Right lobe of liver (tissue), 6 donors: ENCODE measurements at regions not wholly inside any gene's neighbourhood (a gene's known extent, or its start where the extent isn't known, plus 50 kb on each side); places are given as distances from the start of the nearest gene placed in this dataset.

Experiments
- ATAC-seq, 4 donors: fragments of 200-7000 bp; cut with Tn5 transposase; one replicate each; pipeline ENCODE4 v1.9.1; 2020; ENCODE audit warnings: mild to moderate bottlenecking in 4 of 4, moderate library complexity in 4 of 4
- DNase-seq, 3 donors: peaks; one replicate each; pipeline ENCODE4 v3.0.0-alpha.2; 2020
- H3K27ac ChIP-seq, 3 donors: fragments of 200-600 bp; one replicate each; pipeline ENCODE4 v1.8.0; 2022
- H3K27me3 ChIP-seq, 2 donors: fragments of 200-600 bp; one replicate each; pipeline ENCODE4 v1.8.0; 2022
- H3K36me3 ChIP-seq, 4 donors: fragments of 200-600 bp; sonication (generic) in 1 of 4; one replicate each; pipeline versions ENCODE4 v1.5.1 to v1.8.0; 2017 to 2022; ENCODE audit warnings: control low read depth in 1 of 4
- H3K4me1 ChIP-seq, 4 donors: fragments of 200-600 bp; sonication (generic) in 1 of 4; one replicate each; pipeline versions ENCODE4 v1.5.1 to v1.8.0; 2017 to 2022; ENCODE audit warnings: control low read depth in 1 of 4
- H3K4me3 ChIP-seq, 3 donors: fragments of 200-600 bp; one replicate each; pipeline ENCODE4 v1.8.0; 2022
- H3K9me3 ChIP-seq, 4 donors: fragments of 200-600 bp; sonication (generic) in 1 of 4; one replicate each; pipeline versions ENCODE4 v1.5.1 to v1.8.0; 2017 to 2022; ENCODE audit warnings: control low read depth in 1 of 4
- CTCF ChIP-seq, 4 donors: fragments of 200-600 bp in 3 of 4; fragments of 450-650 bp in 1 of 4; IDR thresholded peaks; one replicate each; pipeline versions ENCODE4 v1.5.1 to v1.8.0; 2016 to 2022; ENCODE audit warnings: antibody characterized with exemption in 4 of 4, mild to moderate bottlenecking in 2 of 4
- POLR2A ChIP-seq: fragments of 450-650 bp; IDR thresholded peaks from one replicate; pipeline ENCODE4 v1.6.1; 2017; ENCODE audit warnings: antibody characterized with exemption, mild to moderate bottlenecking
- WGBS: methylation state at CpG from one replicate; pipeline ENCODE4 v1.1.6; 2018; ENCODE audit warnings: low coverage, low lambda C conversion rate; ENCODE audit not compliant: insufficient coverage; ENCODE audit errors: missing lambda C conversion rate; 5-methylcytosine and 5-hydroxymethylcytosine counted together
- intact Hi-C, 2 donors: fragments of 100-400 bp; cut with DNase I; formaldehyde crosslinking; loops; one replicate each; pipeline versions ENCODE4 v1.11.2 to v1.14.1; 2022
- donor health status: DM: no; HTN: yes; CAD: no.
- donor health status: DM: no; HTN: no; CAD: no.
- donor health status: DM: no; HTN: no; CAD: no.
- donor health status: DM: no; HTN: yes; CAD: no.
- donor health status: DM: no; HTN: yes; CAD: no.

GRCh38 chr12:41850046-41850445, 294.6 kb downstream of the GXYLT1 start:
- WGBS, result 33% methylated on average over 3 of the region's 3 CpGs
- intact Hi-C loops, result no loop called here
- no peaks in the 10 kb centered on the region for H3K9me3 ChIP-seq

GRCh38 chr12:41846718-41847117, 298.0 kb downstream of the GXYLT1 start:
- WGBS, result 45% methylated on average over 1 of the region's 1 CpG
- H3K36me3 ChIP-seq, result no peaks in the 10 kb centered on the region
- no peak for ATAC-seq

More at GRCh38 chr12:41850046-41850445, 294.6 kb downstream of the GXYLT1 start:
- no peaks in the 10 kb centered on the region for H3K27me3 ChIP-seq
- no peaks in the 10 kb centered on the region for H3K36me3 ChIP-seq
- no peak overlapping the region for H3K4me3 ChIP-seq
- DNase-seq (no peak), ATAC-seq (peak in 1 of 4 donors; percentile 18)
- TF ChIP-seq POLR2A, result no peak
- no peak for TF ChIP-seq CTCF (IDR thresholded peaks at IDR 0.05)
- H3K27ac ChIP-seq, result no peak overlapping the region
- H3K4me1 ChIP-seq, result no peaks in the 10 kb centered on the region

GRCh38 chr12:41836416-41836815, 308.3 kb downstream of the GXYLT1 start:
- no peaks in the 10 kb centered on the region for H3K27me3 ChIP-seq
- WGBS, result 57% methylated on average over 2 of the region's 2 CpGs
- no peak for DNase-seq
- intact Hi-C loops, result no loop called here
- no peak overlapping the region for H3K27ac ChIP-seq
- no peak for ATAC-seq
- no peak overlapping the region for H3K4me3 ChIP-seq
- H3K4me1 ChIP-seq, result no peaks in the 10 kb centered on the region
- TF ChIP-seq CTCF (IDR thresholded peaks at IDR 0.05), result no peak
- TF ChIP-seq POLR2A, result no peak
- H3K36me3 ChIP-seq, result no peaks in the 10 kb centered on the region
- no peaks in the 10 kb centered on the region for H3K9me3 ChIP-seq

More at GRCh38 chr12:41846718-41847117, 298.0 kb downstream of the GXYLT1 start:
- Histone ChIP-seq H3K27me3 (no peaks in the 10 kb centered on the region), H3K9me3 (no peaks in the 10 kb centered on the region), H3K27ac (no peak overlapping the region), H3K4me3 (no peak overlapping the region), H3K4me1 (no peaks in the 10 kb centered on the region)
- no peak for DNase-seq
- intact Hi-C loops, result no loop called here
- TF ChIP-seq CTCF (IDR thresholded peaks at IDR 0.05) (no peak), POLR2A (no peak)

- intact Hi-C loops, result no loop called here
- ATAC-seq, result no peak
- no peaks in the 10 kb centered on the region for H3K36me3 ChIP-seq
- no peak overlapping the region for H3K4me3 ChIP-seq
- no peaks in the 10 kb centered on the region for H3K9me3 ChIP-seq
- no peak overlapping the region for H3K27ac ChIP-seq
- TF ChIP-seq POLR2A, result no peak
- TF ChIP-seq CTCF (IDR thresholded peaks at IDR 0.05), result no peak
- H3K4me1 ChIP-seq, result no peaks in the 10 kb centered on the region
- H3K27me3 ChIP-seq, result no peaks in the 10 kb centered on the region
- no peak for DNase-seq
These were observed 309.1 kb downstream of the GXYLT1 start for GRCh38 chr12:41835556-41835955.

GRCh38 chr12:41819948-41820347, 324.7 kb downstream of the GXYLT1 start:
- no peak overlapping the region for H3K4me3 ChIP-seq
- intact Hi-C loops, result no loop called here

More at GRCh38 chr12:41819948-41820347, 324.7 kb downstream of the GXYLT1 start:
- Histone ChIP-seq H3K27me3 (no peaks in the 10 kb centered on the region), H3K36me3 (no peaks in the 10 kb centered on the region), H3K9me3 (no peaks in the 10 kb centered on the region), H3K4me1 (no peaks in the 10 kb centered on the region), H3K27ac (no peak overlapping the region)
- TF ChIP-seq POLR2A, result no peak
- TF ChIP-seq CTCF (IDR thresholded peaks at IDR 0.05), result no peak
- ATAC-seq (no peak), DNase-seq (no peak)
- 68% methylated on average over 3 of the region's 3 CpGs for WGBS
